Ureter (tissue), 1 donor: ENCODE measurements at regions not wholly inside any gene's neighbourhood (a gene's known extent, or its start where the extent isn't known, plus 50 kb on each side); places are given as distances from the start of the nearest gene placed in this dataset.

Experiments
- DNase-seq: peaks from one replicate; pipeline ENCODE4 v3.0.0-alpha.2; 2020; ENCODE audit warnings: low spot score
- donor health status: DM: yes; HTN: yes; CAD: no.

- no peak for DNase-seq
These were observed 244.9 kb downstream of the C12orf50 start for GRCh38 chr12:87784350-87784749.

- no peak for DNase-seq
These were observed 245.7 kb downstream of the C12orf50 start for GRCh38 chr12:87783467-87783866.

GRCh38 chr12:87782838-87783237, 246.4 kb downstream of the C12orf50 start:
- DNase-seq: no peak

DNA sequence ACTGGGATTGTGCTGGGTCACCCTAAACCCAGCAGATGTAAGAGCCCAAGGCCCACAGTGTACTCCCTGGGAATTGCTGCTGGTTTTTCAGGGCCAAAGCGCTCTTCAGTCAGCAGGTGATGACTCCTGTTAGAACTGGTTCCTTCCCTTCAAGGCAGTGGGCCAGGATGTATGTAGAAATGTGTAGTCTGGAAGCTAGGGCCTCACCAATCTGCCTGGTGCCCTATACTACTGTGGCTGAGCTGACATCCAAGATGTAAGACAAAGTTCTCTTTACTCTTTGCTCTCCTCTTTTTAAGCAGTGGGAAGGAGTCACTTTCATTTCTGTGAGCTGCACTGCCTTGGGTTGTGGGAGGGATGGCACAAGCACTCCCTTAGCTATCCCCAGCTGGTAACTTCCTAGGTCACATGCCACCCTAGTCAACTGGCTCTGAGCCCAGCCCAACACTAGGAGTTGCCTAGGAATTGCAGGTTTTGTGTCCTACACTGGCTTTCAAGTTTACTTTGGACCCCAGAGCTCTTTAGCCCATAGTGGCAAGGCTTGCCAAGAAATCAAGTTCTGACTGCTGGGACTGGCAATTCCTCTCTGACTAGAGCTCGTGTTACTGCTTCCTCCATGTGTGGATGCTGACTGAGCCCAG, 249.2 kb downstream of the C12orf50 start:
- DNase-seq: no peak

DNA sequence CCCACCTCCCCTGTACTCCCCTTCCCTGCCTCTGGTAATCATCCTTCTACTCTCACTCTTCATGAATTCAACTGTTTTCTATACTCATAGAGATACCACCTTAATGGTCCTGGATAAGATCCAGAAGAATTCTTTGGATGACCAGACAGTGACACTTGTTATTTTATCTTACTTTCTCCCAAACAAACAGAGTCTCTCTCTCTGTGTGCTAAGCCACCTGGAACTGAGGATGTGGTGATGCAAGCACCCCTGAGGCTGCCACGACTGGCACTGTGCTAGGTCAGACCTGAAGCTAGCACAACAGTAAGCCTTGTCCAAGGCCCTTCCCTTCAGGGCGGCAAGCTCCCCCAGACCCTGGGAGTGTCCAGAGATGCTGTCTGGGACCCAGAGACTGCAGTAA, 250.2 kb downstream of the C12orf50 start:
- DNase-seq: no peak

DNA sequence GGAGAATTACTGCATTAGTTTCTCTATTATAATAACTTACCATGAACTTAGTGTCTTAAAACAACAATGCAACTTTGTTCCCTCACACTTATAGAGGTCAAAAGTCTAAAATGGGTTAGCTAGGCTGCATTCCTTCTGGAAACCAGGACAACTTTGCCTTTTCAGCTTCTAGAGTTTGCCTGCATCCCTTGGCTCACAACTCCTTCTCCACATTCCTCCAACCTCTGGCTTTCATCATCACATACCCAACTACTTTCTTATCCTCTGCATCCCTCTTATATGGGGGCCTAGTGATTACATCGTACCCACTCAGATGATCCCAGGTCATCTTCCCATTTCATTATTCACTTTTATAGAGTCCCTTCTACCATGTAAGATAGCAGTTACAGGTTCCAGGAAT, 251.1 kb downstream of the C12orf50 start:
- no peak for DNase-seq

GRCh38 chr12:87775784-87776183, 253.4 kb downstream of the C12orf50 start:
- no peak for DNase-seq

- DNase-seq: no peak
These were observed 254.2 kb downstream of the C12orf50 start for GRCh38 chr12:87775051-87775450.

GRCh38 chr12:87772401-87772800, 256.8 kb downstream of the C12orf50 start:
- no peak for DNase-seq

GRCh38 chr12:87768501-87769287, 260.5 kb downstream of the C12orf50 start:
- no peak for DNase-seq

DNA sequence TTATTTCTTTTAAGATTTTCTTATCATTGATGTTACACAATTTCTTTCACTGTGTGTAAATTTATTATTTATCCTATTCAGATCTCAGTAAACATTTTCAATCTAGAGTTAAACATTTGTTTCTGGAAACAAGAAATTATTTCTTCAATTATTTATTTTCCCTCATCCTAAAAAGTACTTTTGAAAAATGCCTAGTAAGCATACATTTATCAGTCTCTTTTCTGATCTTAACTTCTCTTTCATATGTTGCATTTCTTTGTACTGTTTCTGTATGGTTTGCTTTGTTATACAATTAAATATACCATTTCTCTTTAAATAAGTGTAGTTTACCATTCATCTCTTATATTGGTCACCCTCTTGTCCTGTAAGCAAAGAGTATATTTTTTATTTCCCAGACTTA, 263.2 kb downstream of the C12orf50 start:
- no peak for DNase-seq

- no peak for DNase-seq
These were observed 268.3 kb downstream of the C12orf50 start for GRCh38 chr12:87760943-87761342.

- DNase-seq: no peak
These were observed 270.9 kb downstream of the C12orf50 start for GRCh38 chr12:87758271-87758670.

DNA sequence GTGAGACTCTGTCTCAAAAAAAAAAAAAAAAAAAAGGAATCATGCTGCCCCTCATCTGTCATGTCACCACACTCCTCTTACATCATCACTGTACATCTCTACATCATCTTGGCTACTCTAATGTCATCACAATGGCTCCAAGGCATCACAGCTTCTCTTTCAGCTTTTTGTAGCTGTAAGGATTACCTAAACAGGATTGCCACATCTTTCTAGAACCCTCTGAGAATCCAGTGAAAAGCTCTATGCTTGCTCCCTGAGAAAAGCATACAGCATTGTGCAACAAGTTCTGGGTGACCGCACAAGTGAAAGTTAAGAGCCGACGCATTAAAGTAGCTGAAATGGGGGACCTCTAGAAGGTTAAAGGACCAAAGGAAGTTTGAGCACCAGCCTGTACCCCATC, 272.5 kb downstream of the C12orf50 start:
- no peak for DNase-seq

DNA sequence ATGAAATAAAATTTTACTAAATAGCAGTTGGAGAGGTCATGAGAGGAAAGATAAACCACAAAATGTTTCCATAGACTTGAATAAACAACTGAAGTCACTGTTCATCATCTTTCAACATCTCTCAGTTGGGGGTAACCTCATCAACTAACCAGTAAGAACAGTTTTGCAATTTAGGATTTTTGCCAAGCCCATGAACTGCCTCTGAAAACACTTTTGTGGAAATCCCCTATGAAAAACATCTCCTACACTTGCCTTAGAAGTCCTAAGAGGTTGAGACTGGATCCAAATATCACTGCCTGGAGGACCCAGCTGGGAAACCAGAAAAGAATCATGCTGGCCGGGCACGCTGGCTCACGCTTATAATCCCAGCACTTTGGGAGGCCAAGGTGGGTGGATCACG, 273.1 kb downstream of the C12orf50 start:
- no peak for DNase-seq

DNA sequence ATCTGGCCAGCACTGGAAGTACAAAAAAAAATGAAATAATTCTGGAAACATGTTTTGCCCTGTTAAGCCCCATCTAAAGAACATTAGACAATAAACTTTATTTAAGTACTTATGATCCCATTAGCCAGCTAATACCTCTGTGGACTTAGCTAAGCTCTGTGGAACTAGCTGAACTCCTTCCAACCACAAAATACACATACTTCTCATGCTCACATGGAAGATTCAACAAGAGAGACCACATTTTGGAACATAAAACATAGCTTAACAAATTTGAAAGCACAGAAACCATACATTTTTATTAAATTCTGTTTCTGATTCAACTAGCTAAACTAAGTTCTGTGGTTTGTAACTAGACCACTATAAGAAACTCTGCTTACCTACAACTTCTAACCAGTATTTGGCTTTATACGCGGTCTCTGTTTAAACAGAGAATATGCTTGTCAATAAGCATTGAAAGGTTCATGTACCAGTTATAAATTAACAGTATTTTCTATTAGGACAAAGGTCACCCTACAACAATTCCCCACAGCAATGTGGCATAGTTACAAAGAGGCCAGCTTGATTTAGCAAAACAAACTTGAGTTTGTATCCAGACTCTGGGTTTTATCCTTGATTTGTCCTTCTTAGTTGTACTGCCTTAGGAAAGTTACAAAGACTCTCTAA, 300.1 kb downstream of the C12orf50 start:
- no peak for DNase-seq

- DNase-seq: no peak
These were observed 308.2 kb downstream of the C12orf50 start for GRCh38 chr12:87720967-87721366.

- DNase-seq: no peak
These were observed 324.8 kb downstream of the C12orf50 start for GRCh38 chr12:87704374-87704773.

GRCh38 chr12:87690236-87690810, 338.9 kb downstream of the C12orf50 start:
- DNase-seq: no peak

DNA sequence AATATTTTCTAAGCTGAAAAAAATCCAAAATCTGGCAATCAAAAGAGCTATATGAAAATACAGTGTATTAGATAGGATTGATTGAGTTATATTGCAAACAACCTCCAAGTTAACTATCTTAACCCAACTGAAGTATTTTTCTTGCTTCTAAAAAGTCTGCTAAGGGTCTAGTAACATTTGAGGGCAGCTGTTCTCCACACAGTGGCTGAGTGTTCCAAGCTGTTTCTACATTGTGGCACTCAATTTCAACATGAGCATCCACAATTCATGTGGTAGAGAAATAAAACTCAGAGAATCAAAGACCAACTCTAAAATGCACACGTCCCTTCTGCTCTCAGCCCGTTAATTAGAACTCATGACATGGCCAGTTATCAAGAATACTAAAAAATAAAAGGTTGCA, 340.0 kb downstream of the C12orf50 start:
- DNase-seq: no peak

GRCh38 chr12:87687362-87687761, 341.8 kb downstream of the C12orf50 start:
- no peak for DNase-seq

GRCh38 chr12:87685696-87686095, 343.5 kb downstream of the C12orf50 start:
- no peak for DNase-seq

GRCh38 chr12:87679251-87679650, 349.9 kb downstream of the C12orf50 start:
- DNase-seq: no peak
